H1 (cell line): ENCODE measurements at regions not wholly inside any gene's neighbourhood (a gene's known extent, or its start where the extent isn't known, plus 50 kb on each side); places are given as distances from the start of the nearest gene placed in this dataset.

Source experiments
- CTCF ChIA-PET: fragments of 300-600 bp; sonication (Branson Sonifier 250); formaldehyde crosslinking; loops from one replicate; lab custom pipeline; 2021; ENCODE audit not compliant: partially characterized antibody; lab: Charles Lee
- POLR2A ChIA-PET: fragments of 300-600 bp; sonication (Branson Sonifier 250); formaldehyde crosslinking; loops from one replicate; lab custom pipeline; 2021; ENCODE audit warnings: inconsistent platforms; ENCODE audit not compliant: partially characterized antibody; lab: Charles Lee
- DNase-seq, 2 experiments: peaks; one replicate each; pipeline versions ENCODE4 v3.0.0 to v3.0.0-alpha.2; 2010 to 2022; ENCODE audit warnings: low spot score in 2 of 2, low read depth in 1 of 2, mixed read lengths in 1 of 2
- FAIRE-seq: peaks from 2 replicates; lab custom pipeline; 2011; peaks lifted over from hg19 to GRCh38; lab: Jason Lieb, UNC
- H2AFZ ChIP-seq: 2 replicates; pipeline ENCODE4 v1.8.1; 2012; ENCODE audit warnings: low read length, inconsistent platforms
- H2AK5ac ChIP-seq: 2 replicates; pipeline ENCODE4 v1.6.1; 2013; ENCODE audit warnings: low read depth, low read length
- H2BK120ac ChIP-seq: replicated peaks from 2 replicates; pipeline ENCODE3; 2013; ENCODE audit warnings: low read depth, low read length, inconsistent platforms
- H2BK12ac ChIP-seq: 2 replicates; pipeline ENCODE4 v1.6.1; 2013; ENCODE audit warnings: low read depth, low read length
- H2BK15ac ChIP-seq: 2 replicates; pipeline ENCODE4 v1.6.1; 2013; ENCODE audit warnings: low read length
- H2BK20ac ChIP-seq: 2 replicates; pipeline ENCODE4 v1.6.1; 2013; ENCODE audit warnings: low read length
- H2BK5ac ChIP-seq: 2 replicates; pipeline ENCODE4 v1.6.1; 2013; ENCODE audit warnings: low read depth, low read length
- H3K14ac ChIP-seq: 2 replicates; pipeline ENCODE4 v1.6.1; 2013; ENCODE audit warnings: inconsistent platforms; ENCODE audit not compliant: insufficient read length
- H3K18ac ChIP-seq: 2 replicates; pipeline ENCODE4 v1.6.1; 2013; ENCODE audit warnings: low read length; ENCODE audit errors: extremely low read depth
- H3K23ac ChIP-seq: 2 replicates; pipeline ENCODE4 v1.6.1; 2013; ENCODE audit warnings: inconsistent platforms; ENCODE audit not compliant: insufficient read length
- H3K23me2 ChIP-seq: 2 replicates; pipeline ENCODE4 v1.6.1; 2013; ENCODE audit warnings: low read depth, low read length
- H3K27ac ChIP-seq: 2 replicates; pipeline ENCODE4 v1.6.1; 2011; ENCODE audit warnings: low read depth, low read length, inconsistent platforms
- H3K27me3 ChIP-seq, 4 experiments: replicated peaks in 1 of 4; 1 replicate in 1 of 4; 2 replicates in 3 of 4; pipeline versions ENCODE4 v1.6.1 to v1.8.1; 2011 to 2013; ENCODE audit warnings: low read length in 3 of 4, mild to moderate bottlenecking in 3 of 4, inconsistent platforms in 2 of 4, mixed read lengths in 2 of 4, moderate library complexity in 1 of 4; ENCODE audit not compliant: control insufficient read depth in 3 of 4, insufficient read depth in 3 of 4; ENCODE audit errors: extremely low read depth in 1 of 4
- H3K36me3 ChIP-seq, 4 experiments: 2 replicates each; pipeline versions ENCODE4 v1.6.1 to v1.8.1; 2011 to 2013; ENCODE audit warnings: mild to moderate bottlenecking in 4 of 4, low read length in 3 of 4, moderate library complexity in 2 of 4, control low read depth in 1 of 4, inconsistent platforms in 1 of 4; ENCODE audit not compliant: insufficient read depth in 4 of 4, control insufficient read depth in 2 of 4
- H3K4ac ChIP-seq: replicated peaks from 2 replicates; pipeline ENCODE3; 2013; ENCODE audit warnings: low read length, low read depth, mixed read lengths, inconsistent platforms; ENCODE audit not compliant: insufficient read length
- H3K4me1 ChIP-seq, 4 experiments: replicated peaks in 1 of 4; 1 replicate in 1 of 4; 2 replicates in 3 of 4; pipeline versions ENCODE4 v1.6.1 to v1.8.1; 2011 to 2013; ENCODE audit warnings: low read length in 3 of 4, inconsistent platforms in 2 of 4, mixed read lengths in 1 of 4; ENCODE audit not compliant: insufficient read depth in 4 of 4, control insufficient read depth in 3 of 4
- H3K4me2 ChIP-seq, 2 experiments: 2 replicates each; pipeline versions ENCODE4 v1.6.1 to v1.8.1; 2011 to 2013; ENCODE audit warnings: low read depth in 2 of 2, low read length in 2 of 2, control low read depth in 1 of 2, inconsistent platforms in 1 of 2, mild to moderate bottlenecking in 1 of 2; ENCODE audit not compliant: insufficient read depth in 1 of 2
- H3K4me3 ChIP-seq, 4 experiments: fragments of 200-600, 300-600 bp in 1 of 4; sonication (generic), shearing (Covaris generic), sonication (Bioruptor Twin) in 1 of 4; 2 replicates each; pipeline versions ENCODE4 v1.5.1 to v1.8.1; 2011 to 2016; ENCODE audit warnings: low read length in 4 of 4, low read depth in 3 of 4, control low read depth in 2 of 4, inconsistent platforms in 2 of 4, mild to moderate bottlenecking in 2 of 4, mixed read lengths in 1 of 4, moderate library complexity in 1 of 4; ENCODE audit not compliant: insufficient read depth in 2 of 4; ENCODE audit errors: extremely low read depth in 1 of 4
- H3K56ac ChIP-seq: replicated peaks from 2 replicates; pipeline ENCODE3; 2013; ENCODE audit warnings: low read depth, mild to moderate bottlenecking, mixed read lengths, low read length, inconsistent platforms; ENCODE audit not compliant: insufficient read length
- H3K79me1 ChIP-seq: 2 replicates; pipeline ENCODE4 v1.6.1; 2013; ENCODE audit warnings: low read depth, low read length, control low read depth
- H3K79me2 ChIP-seq, 2 experiments: 2 replicates each; pipeline versions ENCODE4 v1.6.1 to v1.8.1; 2012 to 2013; ENCODE audit warnings: low read length in 2 of 2, mild to moderate bottlenecking in 2 of 2, inconsistent platforms in 1 of 2; ENCODE audit not compliant: insufficient read depth in 2 of 2, control insufficient read depth in 1 of 2
- H3K9ac ChIP-seq, 4 experiments: replicated peaks in 1 of 4; 1 replicate in 1 of 4; 2 replicates in 3 of 4; pipeline versions ENCODE4 v1.6.1 to v1.8.1; 2011 to 2013; ENCODE audit warnings: low read depth in 3 of 4, low read length in 3 of 4, control low read depth in 2 of 4, mild to moderate bottlenecking in 2 of 4, moderate library complexity in 2 of 4, inconsistent platforms in 1 of 4; ENCODE audit errors: extremely low read depth in 1 of 4
- H3K9me3 ChIP-seq, 2 experiments: 2 replicates each; pipeline versions ENCODE4 v1.6.1 to v1.8.1; 2012 to 2013; ENCODE audit warnings: mild to moderate bottlenecking in 2 of 2, moderate library complexity in 2 of 2, control low read depth in 1 of 2, inconsistent platforms in 1 of 2, low read depth in 1 of 2, low read length in 1 of 2, mixed read lengths in 1 of 2; ENCODE audit not compliant: insufficient read depth in 2 of 2
- H4K20me1 ChIP-seq, 2 experiments: replicated peaks in 1 of 2; 2 replicates each; pipeline versions ENCODE3 to v1.8.1; 2011 to 2013; ENCODE audit warnings: inconsistent platforms in 2 of 2, low read length in 2 of 2, mild to moderate bottlenecking in 1 of 2; ENCODE audit not compliant: insufficient read depth in 2 of 2, control insufficient read depth in 1 of 2
- H4K5ac ChIP-seq: 2 replicates; pipeline ENCODE4 v1.6.1; 2013; ENCODE audit warnings: low read length, low read depth, mixed read lengths, inconsistent platforms; ENCODE audit not compliant: insufficient read length
- H4K8ac ChIP-seq: 2 replicates; pipeline ENCODE4 v1.8.0; 2013; ENCODE audit warnings: mild to moderate bottlenecking, moderate library complexity, low read length, inconsistent platforms; ENCODE audit not compliant: insufficient read depth; ENCODE audit errors: extremely low read depth
- H4K91ac ChIP-seq: replicated peaks from 2 replicates; pipeline ENCODE3; 2013; ENCODE audit warnings: low read length, mixed read lengths, inconsistent platforms; ENCODE audit not compliant: insufficient read length
- ASH2L ChIP-seq: fragments of 200-600, 300-600 bp; sonication (generic); IDR thresholded peaks from one replicate; pipeline ENCODE4 v1.7.1; 2017; ENCODE audit warnings: low read length
- CHD1 ChIP-seq: IDR thresholded peaks from 2 replicates; pipeline ENCODE4 v1.6.1; 2012; ENCODE audit warnings: low read depth, low read length, improper control_type of control experiment
- EP300 ChIP-seq, 2 experiments: IDR thresholded peaks; 1 replicate in 1 of 2; 2 replicates in 1 of 2; pipeline ENCODE4 v1.6.1; 2011 to 2012; ENCODE audit warnings: low read depth in 2 of 2, low read length in 2 of 2, mild to moderate bottlenecking in 2 of 2, borderline replicate concordance in 1 of 2, inconsistent platforms in 1 of 2, moderate library complexity in 1 of 2
- FOSL1 ChIP-seq: IDR thresholded peaks from 2 replicates; pipeline ENCODE4 v1.6.1; 2011; ENCODE audit warnings: mild to moderate bottlenecking, low read depth, low read length, moderate library complexity; ENCODE audit not compliant: insufficient read depth
- GABPA ChIP-seq: IDR thresholded peaks from 2 replicates; pipeline ENCODE4 v1.6.1; 2011; ENCODE audit warnings: mild to moderate bottlenecking, low read length, moderate library complexity, borderline replicate concordance; ENCODE audit not compliant: insufficient read depth
- KDM4A ChIP-seq: IDR thresholded peaks from one replicate; pipeline ENCODE4 v1.7.1; 2012; ENCODE audit warnings: low read depth, mild to moderate bottlenecking, moderate library complexity, low read length, inconsistent platforms; ENCODE audit not compliant: severe bottlenecking
- NANOG ChIP-seq: IDR thresholded peaks from 2 replicates; pipeline ENCODE4 v1.6.1; 2011; ENCODE audit warnings: low read length, low read depth, mild to moderate bottlenecking, inconsistent platforms; ENCODE audit not compliant: insufficient read depth, poor library complexity, severe bottlenecking
- POLR2A ChIP-seq, 2 experiments: IDR thresholded peaks; 1 replicate in 1 of 2; 2 replicates in 1 of 2; pipeline ENCODE4 v1.6.1; 2011; ENCODE audit warnings: low read depth in 2 of 2, low read length in 2 of 2, mild to moderate bottlenecking in 2 of 2; ENCODE audit errors: control extremely low read depth in 1 of 2
- RAD21 ChIP-seq, 2 experiments: IDR thresholded peaks in 1 of 2; conservative IDR thresholded peaks in 1 of 2; 2 replicates each; pipeline ENCODE4 v1.6.1; 2011; ENCODE audit warnings: low read depth in 2 of 2, low read length in 2 of 2, improper control_type of control experiment in 1 of 2, inconsistent platforms in 1 of 2, mild to moderate bottlenecking in 1 of 2, moderate library complexity in 1 of 2
- RFX5 ChIP-seq: IDR thresholded peaks from 2 replicates; pipeline ENCODE4 v1.6.1; 2011; ENCODE audit warnings: low read depth, low read length, improper control_type of control experiment, borderline replicate concordance
- SRF ChIP-seq: IDR thresholded peaks from 2 replicates; pipeline ENCODE4 v1.6.1; 2011; ENCODE audit warnings: mild to moderate bottlenecking, low read depth, low read length, moderate library complexity
- TCF12 ChIP-seq: IDR thresholded peaks from 2 replicates; pipeline ENCODE4 v1.6.1; 2011; ENCODE audit warnings: low read depth, mild to moderate bottlenecking, low read length
- WGBS, 2 experiments: shearing (Covaris generic) in 1 of 2; methylation state at CpG; one replicate each; pipeline versions ENCODE4 v1.1.6 to v1.1.7; 2013 to 2015; ENCODE audit warnings: low lambda C conversion rate in 2 of 2, mixed read lengths in 2 of 2, inconsistent platforms in 1 of 2, low coverage in 1 of 2, missing lambda C conversion rate in 1 of 2; ENCODE audit not compliant: insufficient replicate concordance in 2 of 2, insufficient coverage in 1 of 2, insufficient read length in 1 of 2; ENCODE audit errors: extremely low coverage in 1 of 2, missing lambda C conversion rate in 1 of 2; 5-methylcytosine and 5-hydroxymethylcytosine counted together
- TF ChIP-seq, protein P1 (sequence below): IDR thresholded peaks from 2 replicates; pipeline ENCODE4 v1.6.1; 2012; ENCODE audit warnings: low read length, inconsistent platforms

DNA sequence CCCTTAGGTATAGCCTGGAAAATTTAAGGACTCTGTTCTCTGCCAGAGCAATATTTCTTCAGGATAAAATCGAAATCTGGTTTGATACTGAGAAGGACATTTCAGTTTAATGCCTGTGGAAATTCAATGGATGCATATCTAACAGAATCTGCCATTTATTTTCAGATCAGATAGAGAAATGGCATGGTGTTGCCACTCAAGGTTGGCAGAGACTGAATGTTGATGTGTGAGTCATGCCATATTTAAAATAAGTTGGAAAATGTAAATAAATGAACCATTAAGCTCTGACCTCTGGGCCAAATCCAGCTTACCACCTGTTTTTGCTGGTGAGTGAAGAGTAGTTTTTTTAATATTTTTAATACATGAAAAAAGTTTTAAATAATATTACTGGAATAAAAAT is 594.6 kb downstream of the DOK5 start:
- no peaks in the 10 kb centered on the region for H3K79me2 ChIP-seq
- H3K79me1 ChIP-seq = no peaks in the 10 kb centered on the region
- no peak overlapping the region for H3K56ac ChIP-seq
- no peak overlapping the region for H4K5ac ChIP-seq
- H4K20me1 ChIP-seq = no peaks in the 10 kb centered on the region
- no peak overlapping the region for H3K4me3 ChIP-seq
- no peak for FAIRE-seq
- no peaks in the 10 kb centered on the region for H3K27me3 ChIP-seq
- no peak overlapping the region for H3K23ac ChIP-seq
- no peak overlapping the region for H3K14ac ChIP-seq
- no peaks in the 10 kb centered on the region for H3K4me1 ChIP-seq
- H2BK120ac ChIP-seq = no peak overlapping the region
- H2BK5ac ChIP-seq = no peak overlapping the region
- H3K9ac ChIP-seq = no peak overlapping the region
- H3K27ac ChIP-seq = no peak overlapping the region
- no peak overlapping the region for H3K4ac ChIP-seq
- no peaks in the 10 kb centered on the region for H3K36me3 ChIP-seq
- H2BK12ac ChIP-seq = no peak overlapping the region
- no peak overlapping the region for H4K91ac ChIP-seq
- H3K9me3 ChIP-seq = peaks cover 0 to 2% of the 10 kb centered on the region in 2 experiments; a peak in 1 of 4 replicates
- CTCF ChIA-PET = interaction anchor here (1.0 to 1.6 kb wide), 2 partner anchors 12 to 89 kb away, joined by 3 to 6 read pairs; no protein-coding TSS in a partner anchor
- no peak overlapping the region for H4K8ac ChIP-seq
- 85% methylated on average over 1 of the region's 1 CpG; no CpG with 5 or more reads in 1 of the 2 experiments for WGBS, 2 experiments
- H3K18ac ChIP-seq = no peak overlapping the region
- H2AFZ ChIP-seq = no peak overlapping the region
- no peak overlapping the region for H2AK5ac ChIP-seq
- no peaks in the 10 kb centered on the region for H3K23me2 ChIP-seq
- POLR2A ChIA-PET = no interaction called here
- H3K4me2 ChIP-seq = no peak overlapping the region
- no peak overlapping the region for H2BK20ac ChIP-seq
- no peak overlapping the region for H2BK15ac ChIP-seq
- DNase-seq = no peak
- no peak for TF ChIP-seq TCF12
- TF ChIP-seq FOSL1 = no peak
- no peak for TF ChIP-seq POLR2A (IDR thresholded peaks at IDR 0.05; ENCODE audit: control extremely low read depth in 1 of 2, low read depth in 2 of 2, low read length in 2 of 2)
- TF ChIP-seq NANOG = no peak
- TF ChIP-seq SRF = no peak
- TF ChIP-seq RAD21 (IDR thresholded peaks at IDR 0.05 in 1 of 2, conservative IDR thresholded peaks at IDR 0.05 in 1 of 2; ENCODE audit: low read depth in 2 of 2, low read length in 2 of 2) = no peak
- no peak for TF ChIP-seq GABPA
- TF ChIP-seq EP300 (IDR thresholded peaks at IDR 0.05; ENCODE audit: borderline replicate concordance in 1 of 2, low read depth in 2 of 2, low read length in 2 of 2) = no peak
- no peak for TF ChIP-seq CHD1
- TF ChIP-seq ASH2L = no peak
- TF ChIP-seq, protein P1, sequence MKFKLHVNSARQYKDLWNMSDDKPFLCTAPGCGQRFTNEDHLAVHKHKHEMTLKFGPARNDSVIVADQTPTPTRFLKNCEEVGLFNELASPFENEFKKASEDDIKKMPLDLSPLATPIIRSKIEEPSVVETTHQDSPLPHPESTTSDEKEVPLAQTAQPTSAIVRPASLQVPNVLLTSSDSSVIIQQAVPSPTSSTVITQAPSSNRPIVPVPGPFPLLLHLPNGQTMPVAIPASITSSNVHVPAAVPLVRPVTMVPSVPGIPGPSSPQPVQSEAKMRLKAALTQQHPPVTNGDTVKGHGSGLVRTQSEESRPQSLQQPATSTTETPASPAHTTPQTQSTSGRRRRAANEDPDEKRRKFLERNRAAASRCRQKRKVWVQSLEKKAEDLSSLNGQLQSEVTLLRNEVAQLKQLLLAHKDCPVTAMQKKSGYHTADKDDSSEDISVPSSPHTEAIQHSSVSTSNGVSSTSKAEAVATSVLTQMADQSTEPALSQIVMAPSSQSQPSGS = no peak
- no peak for TF ChIP-seq RFX5
- TF ChIP-seq KDM4A = no peak
